Spleen (tissue), 11 donors: ENCODE measurements at regions not wholly inside any gene's neighbourhood (a gene's known extent, or its start where the extent isn't known, plus 50 kb on each side); places are given as distances from the start of the nearest gene placed in this dataset.

Experiments used
- DNase-seq: peaks from one replicate; pipeline ENCODE4 v3.0.0-alpha.2; 2020
- H3K27ac ChIP-seq, 8 donors: fragments of 200-600 bp; sonication (generic) in 7 of 8; 1 replicate in 4 of 8; 2 replicates in 4 of 8; pipeline versions ENCODE4 v1.5.0 to v1.8.0; 2016 to 2021; ENCODE audit warnings: inconsistent platforms in 4 of 8, mild to moderate bottlenecking in 4 of 8, moderate library complexity in 1 of 8
- H3K27me3 ChIP-seq, 7 donors: fragments of 200-600 bp; sonication (generic) in 6 of 7; replicated peaks in 1 of 7; 1 replicate in 4 of 7; 2 replicates in 3 of 7; pipeline versions ENCODE4 v1.5.0 to v1.8.0; 2016 to 2021; ENCODE audit warnings: inconsistent platforms in 3 of 7, mild to moderate bottlenecking in 1 of 7
- H3K36me3 ChIP-seq, 6 donors: fragments of 200-600 bp; sonication (generic) in 5 of 6; 1 replicate in 4 of 6; 2 replicates in 2 of 6; pipeline versions ENCODE4 v1.5.0 to v1.8.0; 2016 to 2021; ENCODE audit warnings: inconsistent platforms in 2 of 6
- H3K4me1 ChIP-seq, 6 donors: fragments of 200-600 bp; sonication (generic) in 5 of 6; 1 replicate in 3 of 6; 2 replicates in 3 of 6; pipeline versions ENCODE4 v1.5.0 to v1.8.0; 2016 to 2021; ENCODE audit warnings: inconsistent platforms in 3 of 6
- H3K4me3 ChIP-seq, 8 donors: fragments of 200-600 bp; sonication (generic) in 7 of 8; 1 replicate in 4 of 8; 2 replicates in 4 of 8; pipeline versions ENCODE4 v1.5.0 to v1.8.0; 2016 to 2021; ENCODE audit warnings: inconsistent platforms in 4 of 8, mild to moderate bottlenecking in 4 of 8, moderate library complexity in 2 of 8
- H3K9me3 ChIP-seq, 8 donors: fragments of 200-600 bp; sonication (generic) in 7 of 8; 1 replicate in 4 of 8; 2 replicates in 4 of 8; pipeline versions ENCODE4 v1.5.0 to v1.8.0; 2016 to 2021; ENCODE audit warnings: inconsistent platforms in 4 of 8
- POLR2A ChIP-seq, 3 donors: fragments of 450-650 bp; IDR thresholded peaks; one replicate each; pipeline ENCODE4 v1.5.1; 2017; ENCODE audit warnings: antibody characterized with exemption in 3 of 3, mild to moderate bottlenecking in 1 of 3
- POLR2AphosphoS5 ChIP-seq, 3 donors: sonication (generic); formaldehyde crosslinking; IDR thresholded peaks; one replicate each; pipeline ENCODE4 v1.5.1; 2017; ENCODE audit warnings: antibody characterized with exemption in 3 of 3
- WGBS, 5 donors: extraction: QIAGEN DNeasy Blood & Tissue Kit in 3 of 5; methylation state at CpG; one replicate each; pipeline versions ENCODE4 v1.1.5 to v1.1.7; 2013 to 2018; 5-methylcytosine and 5-hydroxymethylcytosine counted together
- intact Hi-C: fragments of 100-400 bp; cut with DNase I; formaldehyde crosslinking; loops from one replicate; pipeline ENCODE4 v1.15.0; 2023; ENCODE audit warnings: low total_unique reads
- TF ChIP-seq, protein P1 (sequence below), 11 experiments: fragments of 200-600 bp in 7 of 11; fragments of 450-650 bp in 4 of 11; sonication (generic) in 4 of 11; IDR thresholded peaks in 8 of 11; conservative IDR thresholded peaks in 3 of 11; 1 replicate in 7 of 11; 2 replicates in 4 of 11; pipeline versions ENCODE4 v1.4.0 to v1.8.0; 2016 to 2021; ENCODE audit warnings: antibody characterized with exemption in 11 of 11, inconsistent platforms in 4 of 11, mild to moderate bottlenecking in 1 of 11
- donor health status: healthy with polysubstance abuse.
- donor health status: DM: no; HTN: no; CAD: no; lungs with moderate emphysema.
- donor health status: DM: no; HTN: no; CAD: no.
- donor health status: Bipolar disorder and iron deficiency.
- donor health status: healthy.
- donor health status: DM: no; HTN: no; CAD: no.
- donor health status: DM: yes; HTN: yes; CAD: no.

DNA sequence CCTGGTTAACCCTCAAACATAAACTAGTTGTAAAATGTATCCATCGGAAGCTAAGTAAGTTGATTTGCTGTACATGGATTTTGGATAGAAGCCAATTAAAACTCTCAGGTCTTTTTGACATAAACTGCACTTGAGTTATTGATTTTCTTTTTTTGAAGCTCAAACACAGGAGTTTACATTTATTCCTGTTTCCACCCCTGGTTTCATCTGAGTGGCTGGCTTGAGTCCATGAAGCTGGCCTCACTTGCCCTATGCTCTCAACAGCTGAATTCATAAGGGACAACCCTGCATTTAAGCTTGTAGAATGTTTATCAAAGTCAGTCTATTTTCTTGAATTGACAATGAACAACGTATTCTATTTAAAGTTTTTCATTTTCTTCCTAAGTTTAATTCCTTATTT is 58.1 kb upstream of the PLEKHG1 start:
- peaks cover 0 to 4% (median 0%) of the 10 kb centered on the region in 7 donors for H3K27me3 ChIP-seq
- intact Hi-C loops: no loop called here
- TF ChIP-seq, protein P1, sequence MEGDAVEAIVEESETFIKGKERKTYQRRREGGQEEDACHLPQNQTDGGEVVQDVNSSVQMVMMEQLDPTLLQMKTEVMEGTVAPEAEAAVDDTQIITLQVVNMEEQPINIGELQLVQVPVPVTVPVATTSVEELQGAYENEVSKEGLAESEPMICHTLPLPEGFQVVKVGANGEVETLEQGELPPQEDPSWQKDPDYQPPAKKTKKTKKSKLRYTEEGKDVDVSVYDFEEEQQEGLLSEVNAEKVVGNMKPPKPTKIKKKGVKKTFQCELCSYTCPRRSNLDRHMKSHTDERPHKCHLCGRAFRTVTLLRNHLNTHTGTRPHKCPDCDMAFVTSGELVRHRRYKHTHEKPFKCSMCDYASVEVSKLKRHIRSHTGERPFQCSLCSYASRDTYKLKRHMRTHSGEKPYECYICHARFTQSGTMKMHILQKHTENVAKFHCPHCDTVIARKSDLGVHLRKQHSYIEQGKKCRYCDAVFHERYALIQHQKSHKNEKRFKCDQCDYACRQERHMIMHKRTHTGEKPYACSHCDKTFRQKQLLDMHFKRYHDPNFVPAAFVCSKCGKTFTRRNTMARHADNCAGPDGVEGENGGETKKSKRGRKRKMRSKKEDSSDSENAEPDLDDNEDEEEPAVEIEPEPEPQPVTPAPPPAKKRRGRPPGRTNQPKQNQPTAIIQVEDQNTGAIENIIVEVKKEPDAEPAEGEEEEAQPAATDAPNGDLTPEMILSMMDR (IDR thresholded peaks at IDR 0.05 in 8 of 11, conservative IDR thresholded peaks at IDR 0.05 in 3 of 11): no peak
- no peak for TF ChIP-seq POLR2AphosphoS5 (IDR thresholded peaks at IDR 0.05)
- no peak for TF ChIP-seq POLR2A (IDR thresholded peaks at IDR 0.05)
- no peaks in the 10 kb centered on the region for H3K36me3 ChIP-seq
- no peak overlapping the region for H3K4me3 ChIP-seq
- peaks cover 0 to 17% (median 4%) of the 10 kb centered on the region in 6 donors for H3K4me1 ChIP-seq
- 64 to 77% (median 74%) methylated on average over 2 of the region's 2 CpGs for WGBS, 5 donors
- no peaks in the 10 kb centered on the region for H3K9me3 ChIP-seq
- no peak overlapping the region for H3K27ac ChIP-seq
- no peak for DNase-seq

DNA sequence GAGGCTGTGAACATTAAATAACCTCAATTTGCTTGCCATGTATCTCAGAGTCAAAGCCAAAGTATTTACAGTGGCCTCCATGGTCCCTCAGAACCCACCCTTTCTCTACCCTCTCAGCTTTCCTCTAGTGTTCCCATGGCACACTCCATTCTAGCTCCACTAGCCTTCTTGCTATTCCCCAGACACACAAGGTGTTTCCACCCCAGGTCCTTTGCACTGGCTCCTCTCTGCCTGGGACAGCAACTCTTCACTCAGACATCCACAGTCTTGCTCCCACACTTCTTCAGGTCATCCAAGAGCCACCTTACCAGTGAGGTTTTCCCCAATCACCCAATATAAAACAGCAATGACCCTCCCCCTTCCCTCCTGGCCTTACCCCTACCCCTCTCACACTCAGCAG is 56.5 kb upstream of the PLEKHG1 start:
- no peak for TF ChIP-seq POLR2A (IDR thresholded peaks at IDR 0.05)
- no peak for TF ChIP-seq POLR2AphosphoS5 (IDR thresholded peaks at IDR 0.05)
- TF ChIP-seq, protein P1 (IDR thresholded peaks at IDR 0.05 in 8 of 11, conservative IDR thresholded peaks at IDR 0.05 in 3 of 11): no peak
- Histone ChIP-seq H3K36me3 (no peaks in the 10 kb centered on the region), H3K4me3 (no peak overlapping the region), H3K9me3 (no peaks in the 10 kb centered on the region), H3K4me1 (peaks cover 0 to 21% (median 10%) of the 10 kb centered on the region in 6 donors), H3K27me3 (peaks cover 0 to 4% (median 0%) of the 10 kb centered on the region in 7 donors), H3K27ac (no peak overlapping the region)
- DNase-seq: no peak
- intact Hi-C loops: no loop called here

DNA sequence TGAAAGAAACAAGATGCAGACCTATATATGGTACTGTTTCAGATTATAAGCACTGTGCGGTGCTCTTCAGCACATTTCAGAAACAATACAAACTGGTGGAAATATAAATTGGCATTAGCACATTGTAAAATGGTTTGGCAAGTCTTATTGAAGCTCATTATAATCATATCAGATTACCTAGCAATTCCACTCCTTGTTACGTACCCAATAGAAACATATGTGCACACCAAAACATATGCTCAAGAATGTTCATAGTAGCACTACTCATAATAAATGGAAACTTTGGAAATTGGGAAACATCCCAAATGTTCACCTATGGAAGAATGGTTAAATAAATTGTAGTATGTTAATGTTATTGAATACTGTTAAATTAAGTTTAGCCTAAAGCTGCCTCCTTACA is 54.9 kb upstream of the PLEKHG1 start:
- Histone ChIP-seq H3K4me1 (peaks cover 0 to 17% (median 10%) of the 10 kb centered on the region in 6 donors), H3K27me3 (peaks cover 0 to 4% (median 0%) of the 10 kb centered on the region in 7 donors), H3K36me3 (no peaks in the 10 kb centered on the region), H3K9me3 (no peaks in the 10 kb centered on the region), H3K4me3 (no peak overlapping the region), H3K27ac (no peak overlapping the region)
- DNase-seq: no peak
- intact Hi-C loops: no loop called here
- 90 to 100% (median 97%) methylated on average over 2 of the region's 2 CpGs for WGBS, 5 donors
- no peak for TF ChIP-seq POLR2A (IDR thresholded peaks at IDR 0.05)
- TF ChIP-seq, protein P1 (IDR thresholded peaks at IDR 0.05 in 8 of 11, conservative IDR thresholded peaks at IDR 0.05 in 3 of 11): no peak
- TF ChIP-seq POLR2AphosphoS5 (IDR thresholded peaks at IDR 0.05): no peak

DNA sequence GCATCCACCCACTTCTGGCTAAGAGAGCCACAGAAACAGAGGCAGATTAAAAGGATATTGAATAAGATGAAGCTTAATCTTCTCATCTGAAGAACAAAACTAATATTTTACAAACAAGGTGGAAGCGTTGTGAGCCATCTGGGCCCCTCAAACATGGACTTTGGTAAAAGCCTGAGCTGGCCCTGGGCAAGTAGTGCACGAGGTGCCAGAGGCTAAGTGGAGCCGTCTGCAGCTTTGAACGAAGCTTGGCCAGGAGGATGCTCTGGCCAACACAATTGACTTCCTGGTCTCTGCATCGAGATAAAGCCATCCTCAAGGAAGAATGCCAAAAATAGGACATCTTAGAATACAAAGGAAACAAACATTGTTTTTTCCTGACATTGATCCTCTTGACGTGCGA is 53.2 kb upstream of the PLEKHG1 start:
- WGBS, 5 donors: 33 to 50% (median 37%) methylated on average over 7 of the region's 7 CpGs
- intact Hi-C loops: no loop called here
- no peak overlapping the region for H3K4me3 ChIP-seq

More for the DNA sequence above, 53.2 kb upstream of the PLEKHG1 start:
- no peak for TF ChIP-seq POLR2A (IDR thresholded peaks at IDR 0.05)
- TF ChIP-seq, protein P1 (IDR thresholded peaks at IDR 0.05 in 8 of 11, conservative IDR thresholded peaks at IDR 0.05 in 3 of 11): no peak
- TF ChIP-seq POLR2AphosphoS5 (IDR thresholded peaks at IDR 0.05): no peak
- Histone ChIP-seq H3K4me1 (peaks cover 0 to 17% (median 10%) of the 10 kb centered on the region in 6 donors), H3K36me3 (no peaks in the 10 kb centered on the region), H3K27me3 (peaks cover 0 to 4% (median 0%) of the 10 kb centered on the region in 7 donors), H3K9me3 (no peaks in the 10 kb centered on the region), H3K27ac (peak overlapping the region in 2 of 8 donors; percentile 20 to 28)
- no peak for DNase-seq
